IMR-90 (cell line): ENCODE measurements at regions not wholly inside any gene's neighbourhood (a gene's known extent, or its start where the extent isn't known, plus 50 kb on each side); places are given as distances from the start of the nearest gene placed in this dataset.

ENCODE experiments used
- ATAC-seq: fragments of 200-7000 bp; cut with Tn5 transposase; 2 replicates; pipeline ENCODE4 v1.9.1; 2020; ENCODE audit warnings: low read depth, mild to moderate bottlenecking, moderate library complexity
- BruUV-seq: library from RNA; stranded (reverse); fragments of 400-500 nt; replicated peaks from 2 replicates; lab custom pipeline; 2021; lab: Mats Ljungman, UMichigan
- CTCF ChIA-PET: fragments of 300-600 bp; formaldehyde crosslinking; extraction: SDS; loops from one replicate; lab custom pipeline; 2021; ENCODE audit warnings: antibody characterized with exemption; lab: Yijun Ruan, JAX
- POLR2A ChIA-PET: fragments of 300-600 bp; sonication (Branson Sonifier 250); formaldehyde crosslinking; loops from one replicate; lab custom pipeline; 2022; ENCODE audit warnings: antibody characterized with exemption; ENCODE audit not compliant: unreplicated experiment; lab: Charles Lee
- DNase-seq: peaks from one replicate; pipeline ENCODE4 v3.0.0; 2013
- H2AFZ ChIP-seq: replicated peaks from 2 replicates; pipeline ENCODE3; 2013; ENCODE audit warnings: low read length, mild to moderate bottlenecking; ENCODE audit not compliant: poor library complexity
- H2AK5ac ChIP-seq: 2 replicates; pipeline ENCODE4 v1.6.1; 2013; ENCODE audit warnings: low read depth, low read length, inconsistent platforms
- H2AK9ac ChIP-seq: replicated peaks from 2 replicates; pipeline ENCODE3; 2013; ENCODE audit warnings: mild to moderate bottlenecking, low read depth, low read length, moderate library complexity; ENCODE audit not compliant: poor library complexity
- H2BK120ac ChIP-seq: 2 replicates; pipeline ENCODE4 v1.6.1; 2013; ENCODE audit warnings: low read depth, low read length, inconsistent platforms
- H2BK15ac ChIP-seq: 3 replicates; pipeline ENCODE4 v1.6.1; 2013; ENCODE audit warnings: low read depth, low read length, inconsistent platforms
- H2BK20ac ChIP-seq: 2 replicates; pipeline ENCODE4 v1.6.1; 2013; ENCODE audit warnings: low read depth, mild to moderate bottlenecking, inconsistent platforms, low read length, moderate library complexity
- H2BK5ac ChIP-seq: 2 replicates; pipeline ENCODE4 v1.6.1; 2013; ENCODE audit warnings: mild to moderate bottlenecking, low read depth, low read length, inconsistent platforms; ENCODE audit not compliant: poor library complexity, severe bottlenecking
- H3K14ac ChIP-seq: replicated peaks from 2 replicates; pipeline ENCODE4 v1.6.1; 2013; ENCODE audit warnings: low read depth, low read length, inconsistent platforms
- H3K18ac ChIP-seq: 2 replicates; pipeline ENCODE4 v1.6.1; 2013; ENCODE audit warnings: low read depth, low read length, control low read depth
- H3K23ac ChIP-seq: 2 replicates; pipeline ENCODE4 v1.6.1; 2013; ENCODE audit warnings: low read depth, low read length, inconsistent platforms
- H3K27ac ChIP-seq: 2 replicates; pipeline ENCODE4 v1.5.1; 2013; ENCODE audit warnings: mild to moderate bottlenecking, control low read depth, low read length; ENCODE audit not compliant: insufficient read depth
- H3K27me3 ChIP-seq: 2 replicates; pipeline ENCODE4 v1.6.1; 2013; ENCODE audit warnings: low read length; ENCODE audit not compliant: control insufficient read depth, insufficient read depth
- H3K36me3 ChIP-seq: 2 replicates; pipeline ENCODE4 v1.6.1; 2013; ENCODE audit warnings: low read length, mixed read lengths; ENCODE audit not compliant: control insufficient read depth, insufficient read depth
- H3K4ac ChIP-seq: 2 replicates; pipeline ENCODE4 v1.6.1; 2013; ENCODE audit warnings: low read depth, low read length, inconsistent platforms
- H3K4me1 ChIP-seq: 2 replicates; pipeline ENCODE4 v1.6.1; 2013; ENCODE audit warnings: low read length, mixed read lengths; ENCODE audit not compliant: control insufficient read depth, insufficient read depth
- H3K4me2 ChIP-seq: 2 replicates; pipeline ENCODE4 v1.6.1; 2013; ENCODE audit warnings: low read depth, mild to moderate bottlenecking, control low read depth, low read length, moderate library complexity
- H3K4me3 ChIP-seq: 2 replicates; pipeline ENCODE4 v1.5.1; 2013; ENCODE audit warnings: low read depth, mild to moderate bottlenecking, control low read depth, low read length, moderate library complexity; ENCODE audit not compliant: insufficient read depth
- H3K56ac ChIP-seq: 2 replicates; pipeline ENCODE4 v1.6.1; 2013; ENCODE audit warnings: low read length, inconsistent platforms; ENCODE audit not compliant: insufficient read depth; ENCODE audit errors: extremely low read depth
- H3K79me1 ChIP-seq, 2 experiments: 2 replicates each; pipeline ENCODE4 v1.6.1; 2013; ENCODE audit warnings: low read length in 2 of 2, inconsistent platforms in 1 of 2, low read depth in 1 of 2
- H3K9ac ChIP-seq: 2 replicates; pipeline ENCODE4 v1.6.1; 2013; ENCODE audit warnings: low read depth, low read length, control low read depth
- H3K9me1 ChIP-seq: 2 replicates; pipeline ENCODE4 v1.6.1; 2013; ENCODE audit warnings: low read length, inconsistent platforms; ENCODE audit not compliant: insufficient read depth
- H3K9me3 ChIP-seq: 2 replicates; pipeline ENCODE4 v1.6.1; 2013; ENCODE audit warnings: low read length; ENCODE audit not compliant: control insufficient read depth, insufficient read depth
- H4K20me1 ChIP-seq: 2 replicates; pipeline ENCODE4 v1.6.1; 2013; ENCODE audit warnings: low read length, inconsistent platforms; ENCODE audit not compliant: insufficient read depth
- H4K5ac ChIP-seq: 2 replicates; pipeline ENCODE4 v1.6.1; 2013; ENCODE audit warnings: mild to moderate bottlenecking, low read depth, low read length, control low read depth
- H4K8ac ChIP-seq, 2 experiments: 2 replicates each; pipeline ENCODE4 v1.6.1; 2013; ENCODE audit warnings: low read depth in 2 of 2, low read length in 2 of 2, control low read depth in 1 of 2, inconsistent platforms in 1 of 2
- H4K91ac ChIP-seq: 2 replicates; pipeline ENCODE4 v1.6.1; 2013; ENCODE audit warnings: low read depth, low read length, inconsistent platforms; ENCODE audit not compliant: insufficient read depth
- BHLHE40 ChIP-seq: fragments of 150-350 bp; IDR thresholded peaks from 2 replicates; pipeline ENCODE4 v1.6.1; 2016; ENCODE audit warnings: mild to moderate bottlenecking, low read depth, low read length
- MAFK ChIP-seq: IDR thresholded peaks from 2 replicates; pipeline ENCODE4 v1.6.1; 2012; ENCODE audit warnings: low read depth, low read length, improper control_type of control experiment
- WGBS, 2 experiments: methylation state at CpG; one replicate each; pipeline versions ENCODE4 v1.1.5 to v1.1.7; 2013; ENCODE audit warnings: missing lambda C conversion rate in 2 of 2; ENCODE audit not compliant: insufficient read length in 1 of 2; ENCODE audit errors: extremely low coverage in 2 of 2; 5-methylcytosine and 5-hydroxymethylcytosine counted together
- dilution Hi-C: fragments of 300-500 bp; cut with HindIII; formaldehyde crosslinking; loops from one replicate; pipeline ENCODE4 v1.14.3; 2018; ENCODE audit warnings: low sequenced_read_pairs; ENCODE audit not compliant: unreplicated experiment
- in situ Hi-C: fragments of 300-500 bp; cut with MboI; formaldehyde crosslinking; loops from 3 replicates; pipeline ENCODE4 v1.14.3; 2019; ENCODE audit warnings: low sequenced_read_pairs, inconsistent platforms, mixed read lengths
- intact Hi-C: fragments of 100-400 bp; cut with micrococcal nuclease; formaldehyde crosslinking; loops from 2 replicates; pipeline ENCODE4 v1.10.0; 2022

- no peak overlapping the region for H3K18ac ChIP-seq
- H4K8ac ChIP-seq, result no peak overlapping the region
- no CpG with 5 or more reads among the region's 3 CpGs for WGBS, 2 experiments
- BruUV-seq, result no TSS peak
- no peak overlapping the region for H4K91ac ChIP-seq
- H3K79me1 ChIP-seq, result no peaks in the 10 kb centered on the region
- H3K27me3 ChIP-seq, result no peaks in the 10 kb centered on the region
- DNase-seq (no peak), ATAC-seq (no peak)
- no peaks in the 10 kb centered on the region for H3K9me1 ChIP-seq
- ChIA-PET POLR2A (no interaction called here), CTCF (no interaction called here)
- TF ChIP-seq BHLHE40 (no peak), MAFK (no peak)
- H4K5ac ChIP-seq, result no peak overlapping the region
- H3K4me3 ChIP-seq, result no peak overlapping the region
- intact Hi-C loops (no loop called here), dilution Hi-C loops (no loop called here), in situ Hi-C loops (no loop called here)
- H3K36me3 ChIP-seq, result no peaks in the 10 kb centered on the region
- H2AK9ac ChIP-seq, result no peak overlapping the region
- no peak overlapping the region for H3K23ac ChIP-seq
- no peak overlapping the region for H3K4me2 ChIP-seq
- H2BK20ac ChIP-seq, result no peak overlapping the region
- H2BK15ac ChIP-seq, result no peak overlapping the region
- no peak overlapping the region for H2AFZ ChIP-seq
- H2BK5ac ChIP-seq, result no peak overlapping the region
- H3K9me3 ChIP-seq, result no peaks in the 10 kb centered on the region
- H3K4ac ChIP-seq, result no peak overlapping the region
- H2BK120ac ChIP-seq, result no peak overlapping the region
- no peak overlapping the region for H3K56ac ChIP-seq
- no peaks in the 10 kb centered on the region for H4K20me1 ChIP-seq
- H3K9ac ChIP-seq, result no peak overlapping the region
- no peaks in the 10 kb centered on the region for H3K4me1 ChIP-seq
- no peak overlapping the region for H3K14ac ChIP-seq
- no peak overlapping the region for H2AK5ac ChIP-seq
- H3K27ac ChIP-seq, result no peak overlapping the region
Measured at GRCh38 chr5:29777373-29777772, 1416.1 kb upstream of the CDH6 start.
